Stomach (tissue), 8 donors: ENCODE measurements at regions not wholly inside any gene's neighbourhood (a gene's known extent, or its start where the extent isn't known, plus 50 kb on each side); places are given as distances from the start of the nearest gene placed in this dataset.

Experiments
- DNase-seq, 2 donors: peaks; one replicate each; pipeline versions ENCODE4 v3.0.0 to v3.0.0-alpha.2; 2013 to 2019
- H3K27ac ChIP-seq, 5 donors: fragments of 200-600 bp in 4 of 5; sonication (generic) in 4 of 5; one replicate each; pipeline ENCODE4 v1.5.1; 2013 to 2019; ENCODE audit warnings: mild to moderate bottlenecking in 1 of 5, moderate library complexity in 1 of 5
- H3K27me3 ChIP-seq, 3 donors: fragments of 200-600 bp; sonication (generic); one replicate each; pipeline ENCODE4 v1.5.1; 2017 to 2019; ENCODE audit warnings: mixed run types in 1 of 3
- H3K36me3 ChIP-seq, 4 donors: fragments of 200-600 bp; sonication (generic); 1 replicate in 3 of 4; 2 replicates in 1 of 4; pipeline ENCODE4 v1.5.1; 2016 to 2019
- H3K4me1 ChIP-seq, 4 donors: fragments of 200-600 bp; sonication (generic); one replicate each; pipeline ENCODE4 v1.5.1; 2016 to 2019
- H3K4me3 ChIP-seq, 4 donors: fragments of 200-600 bp; sonication (generic) in 3 of 4; one replicate each; pipeline ENCODE4 v1.5.1; 2016 to 2019; ENCODE audit warnings: mild to moderate bottlenecking in 1 of 4
- H3K9me3 ChIP-seq, 4 donors: fragments of 200-600 bp; sonication (generic); one replicate each; pipeline ENCODE4 v1.5.1; 2016 to 2019
- CTCF ChIP-seq, 7 experiments: fragments of 450-650 bp in 4 of 7; fragments of 200-600 bp in 3 of 7; sonication (generic) in 3 of 7; IDR thresholded peaks; one replicate each; pipeline ENCODE4 v1.5.1; 2016 to 2019; ENCODE audit warnings: antibody characterized with exemption in 7 of 7, control low read depth in 2 of 7, mild to moderate bottlenecking in 1 of 7
- EP300 ChIP-seq: sonication (generic); formaldehyde crosslinking; IDR thresholded peaks from one replicate; pipeline ENCODE4 v1.6.1; 2017; ENCODE audit warnings: antibody characterized with exemption
- POLR2A ChIP-seq, 4 donors: fragments of 450-650 bp; IDR thresholded peaks; one replicate each; pipeline ENCODE4 v1.6.1; 2016; ENCODE audit warnings: antibody characterized with exemption in 4 of 4, control low read depth in 2 of 4, mild to moderate bottlenecking in 1 of 4, moderate library complexity in 1 of 4
- POLR2AphosphoS5 ChIP-seq, 3 donors: sonication (generic); formaldehyde crosslinking; IDR thresholded peaks; one replicate each; pipeline ENCODE4 v1.6.1; 2016; ENCODE audit warnings: antibody characterized with exemption in 3 of 3
- WGBS, 5 donors: extraction: QIAGEN DNeasy Blood & Tissue Kit in 3 of 5; methylation state at CpG; one replicate each; pipeline versions ENCODE4 v1.1.5 to v1.1.7; 2013 to 2018; 5-methylcytosine and 5-hydroxymethylcytosine counted together
- intact Hi-C: fragments of 100-400 bp; cut with DNase I; formaldehyde crosslinking; loops from one replicate; pipeline ENCODE4 v1.15.1; 2023; ENCODE audit warnings: low total_unique reads
- donor health status: healthy with polysubstance abuse.
- donor health status: Bipolar disorder and iron deficiency.
- donor health status: healthy.

GRCh38 chrX:45447331-45447730, 246.7 kb upstream of the DIPK2B start:
- no peaks in the 10 kb centered on the region for H3K36me3 ChIP-seq
- no peak overlapping the region for H3K27ac ChIP-seq
- H3K4me1 ChIP-seq = no peaks in the 10 kb centered on the region
- no peak for DNase-seq
- intact Hi-C loops = no loop called here
- peaks cover 0 to 9% (median 0%) of the 10 kb centered on the region in 3 donors for H3K27me3 ChIP-seq
- no peak for TF ChIP-seq POLR2A (IDR thresholded peaks at IDR 0.05)
- no peak for TF ChIP-seq POLR2AphosphoS5 (IDR thresholded peaks at IDR 0.05)
- no peak for TF ChIP-seq EP300
- TF ChIP-seq CTCF (IDR thresholded peaks at IDR 0.05) = no peak
- H3K9me3 ChIP-seq = no peaks in the 10 kb centered on the region
- no peak overlapping the region for H3K4me3 ChIP-seq

GRCh38 chrX:45445745-45446412, 245.2 kb upstream of the DIPK2B start:
- no peak overlapping the region for H3K4me3 ChIP-seq
- no peaks in the 10 kb centered on the region for H3K4me1 ChIP-seq
- peaks cover 0 to 5% (median 0%) of the 10 kb centered on the region in 3 donors for H3K27me3 ChIP-seq
- no peaks in the 10 kb centered on the region for H3K9me3 ChIP-seq
- intact Hi-C loops = no loop called here
- no peak overlapping the region for H3K27ac ChIP-seq
- DNase-seq = peak in 1 of 2 donors; percentile 9
- WGBS, 5 donors = 57 to 72% (median 62%) methylated on average over 2 of the region's 2 CpGs
- TF ChIP-seq EP300 = no peak
- no peak for TF ChIP-seq CTCF (IDR thresholded peaks at IDR 0.05)
- no peak for TF ChIP-seq POLR2AphosphoS5 (IDR thresholded peaks at IDR 0.05)
- no peaks in the 10 kb centered on the region for H3K36me3 ChIP-seq

DNA sequence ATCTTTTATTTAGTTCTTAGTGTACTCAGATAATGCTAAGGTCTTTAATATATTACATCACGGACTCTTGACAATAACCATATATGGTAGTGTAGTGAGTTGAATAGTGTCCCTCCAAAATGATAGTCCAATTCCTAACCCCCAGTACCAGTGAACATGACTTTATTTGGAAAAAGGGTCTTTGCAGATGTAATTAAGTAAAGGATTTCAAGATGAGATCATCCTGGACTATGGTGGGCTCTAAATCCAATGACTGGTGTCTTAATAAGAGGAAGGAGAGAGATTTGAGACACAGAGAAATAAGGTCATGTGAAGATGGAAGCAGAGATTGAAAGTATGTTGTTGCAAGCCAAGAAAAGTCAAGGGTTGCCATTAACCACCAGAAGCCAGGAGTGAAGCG, 236.5 kb upstream of the DIPK2B start:
- H3K4me3 ChIP-seq = no peak overlapping the region
- H3K27me3 ChIP-seq = peaks cover 0 to 20% (median 0%) of the 10 kb centered on the region in 3 donors
- no peak overlapping the region for H3K27ac ChIP-seq
- no peak for TF ChIP-seq EP300
- no peak for TF ChIP-seq POLR2A (IDR thresholded peaks at IDR 0.05)
- TF ChIP-seq POLR2AphosphoS5 (IDR thresholded peaks at IDR 0.05) = no peak
- no peak for TF ChIP-seq CTCF (IDR thresholded peaks at IDR 0.05)
- H3K9me3 ChIP-seq = no peaks in the 10 kb centered on the region
- H3K36me3 ChIP-seq = no peaks in the 10 kb centered on the region
- WGBS, 5 donors = 57 to 82% (median 75%) methylated on average over 2 of the region's 2 CpGs
- H3K4me1 ChIP-seq = no peaks in the 10 kb centered on the region
- no peak for DNase-seq
- intact Hi-C loops = no loop called here

- DNase-seq = no peak
- intact Hi-C loops = no loop called here
- no peak overlapping the region for H3K27ac ChIP-seq
- no peak overlapping the region for H3K4me3 ChIP-seq
- no peaks in the 10 kb centered on the region for H3K4me1 ChIP-seq
- no peak for TF ChIP-seq EP300
- no peak for TF ChIP-seq POLR2A (IDR thresholded peaks at IDR 0.05)
- no peak for TF ChIP-seq CTCF (IDR thresholded peaks at IDR 0.05)
- TF ChIP-seq POLR2AphosphoS5 (IDR thresholded peaks at IDR 0.05) = no peak
- no peaks in the 10 kb centered on the region for H3K9me3 ChIP-seq
- no peaks in the 10 kb centered on the region for H3K36me3 ChIP-seq
- H3K27me3 ChIP-seq = peaks cover 0 to 20% (median 0%) of the 10 kb centered on the region in 3 donors
Measured at GRCh38 chrX:45435481-45435880, 234.8 kb upstream of the DIPK2B start.
